Left forelimb (tissue), 1 donor: ENCODE measurements at regions not wholly inside any gene's neighbourhood (a gene's known extent, or its start where the extent isn't known, plus 50 kb on each side); places are given as distances from the start of the nearest gene placed in this dataset.
A peak's percentile ranks its signal among the peaks of the same experiment; 100 is the strongest.
"Not testable (repeated sequence)": the region's sequence is repeated elsewhere in the genome, so short reads cannot be mapped to it uniquely, and the experiment has no call there.

Source experiments
- DNase-seq: peaks from one replicate; pipeline ENCODE4 v3.0.0-alpha.2; 2018; ENCODE audit warnings: low spot score

DNA sequence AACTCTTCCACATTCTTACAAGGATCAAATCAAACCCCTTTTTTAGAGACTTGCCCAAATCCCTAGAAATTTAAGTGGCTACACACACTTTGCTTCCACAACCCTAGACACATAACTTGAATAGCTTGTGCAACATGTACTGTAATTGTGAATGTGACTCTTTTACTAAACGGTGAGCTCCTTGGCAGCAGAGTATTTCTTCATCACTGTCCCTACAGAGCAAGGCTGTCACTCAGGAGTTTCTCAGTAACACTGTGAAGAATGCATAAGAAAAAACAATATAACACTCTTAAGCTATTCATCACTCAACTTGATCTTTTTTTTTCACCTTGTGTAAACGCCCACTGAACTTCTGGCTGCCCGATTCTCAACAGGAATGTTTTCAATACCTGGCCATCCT, 53.8 kb upstream of the ADAMTS18 start:
- no peak for DNase-seq

DNA sequence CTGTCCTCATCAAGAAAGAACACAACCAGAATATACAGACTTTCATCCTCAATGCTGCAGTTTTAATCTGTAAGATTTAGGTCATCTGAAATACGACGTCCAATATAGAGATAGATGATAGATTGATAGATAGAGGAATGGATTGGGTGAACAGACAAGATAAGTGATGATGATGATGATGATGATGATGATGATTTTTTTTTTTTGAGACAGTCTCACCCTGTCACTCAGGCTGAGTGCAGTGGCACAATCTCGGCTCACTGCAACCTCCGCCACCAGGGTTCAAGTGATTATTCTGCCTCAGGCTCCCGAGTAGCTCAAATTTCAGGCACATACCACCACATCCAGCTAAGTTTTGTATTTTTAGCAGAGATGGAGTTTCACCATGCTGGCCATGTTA, 56.3 kb upstream of the ADAMTS18 start:
- DNase-seq, result no peak

DNA sequence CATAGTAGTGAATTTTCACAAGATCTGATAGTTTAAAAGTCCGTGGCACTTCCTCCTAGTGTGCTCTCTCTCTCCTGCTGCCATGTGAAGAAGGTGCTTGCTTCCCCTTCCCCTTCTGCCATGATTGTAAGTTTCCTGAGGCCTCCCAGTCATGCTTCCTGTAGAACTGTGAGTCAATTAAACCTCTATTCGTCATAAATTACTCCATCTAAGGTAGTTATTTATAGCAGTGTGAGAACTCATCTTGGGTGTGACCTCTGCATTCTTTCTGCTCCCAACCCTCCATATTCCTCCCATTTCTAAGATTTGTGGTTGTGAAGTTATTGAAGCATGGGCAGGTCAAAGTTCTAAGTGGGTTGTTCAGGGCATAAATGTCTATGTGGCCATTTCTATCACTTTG, 62.1 kb upstream of the ADAMTS18 start:
- no peak for DNase-seq

DNA sequence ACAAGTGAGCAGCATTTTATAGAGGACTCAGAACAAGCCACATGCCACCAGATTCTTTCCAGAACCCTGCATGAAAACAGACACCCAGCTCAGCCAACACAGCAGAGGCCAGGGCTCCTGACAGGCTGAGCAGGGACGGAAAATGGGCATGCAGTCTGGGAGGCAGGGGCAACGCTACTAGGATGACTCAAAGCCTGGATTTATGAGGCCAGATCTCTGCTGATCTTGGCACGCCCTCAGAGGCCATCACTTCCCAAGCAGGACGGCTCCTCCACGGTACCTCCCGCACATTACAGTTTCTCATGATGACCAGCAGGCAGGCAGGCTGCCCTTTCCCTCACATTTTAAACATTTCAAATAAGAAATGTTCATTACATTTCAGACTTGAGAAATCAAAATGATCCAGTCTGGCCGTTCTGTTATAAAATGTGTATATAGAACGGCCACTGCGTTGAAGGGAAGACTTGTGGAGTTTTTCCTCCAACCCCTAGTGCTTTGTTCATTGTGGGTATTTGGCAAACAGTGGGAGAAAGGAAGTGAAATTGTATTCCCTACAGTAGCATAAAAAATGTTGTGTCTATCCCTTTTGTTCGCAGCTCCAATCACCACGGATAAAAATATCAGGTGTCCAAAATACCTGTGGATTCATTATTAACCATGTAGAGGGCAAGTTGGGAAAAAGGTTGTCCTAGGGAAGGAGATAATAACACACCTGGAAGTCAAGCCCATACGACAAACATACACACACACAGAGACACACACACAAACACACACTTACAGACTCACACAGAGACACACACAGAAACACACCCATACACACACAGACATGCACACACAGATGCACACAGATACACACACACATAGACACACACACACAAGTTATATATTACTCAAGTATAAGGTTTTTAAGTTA, 64.8 kb upstream of the ADAMTS18 start:
- no peak for DNase-seq

DNA sequence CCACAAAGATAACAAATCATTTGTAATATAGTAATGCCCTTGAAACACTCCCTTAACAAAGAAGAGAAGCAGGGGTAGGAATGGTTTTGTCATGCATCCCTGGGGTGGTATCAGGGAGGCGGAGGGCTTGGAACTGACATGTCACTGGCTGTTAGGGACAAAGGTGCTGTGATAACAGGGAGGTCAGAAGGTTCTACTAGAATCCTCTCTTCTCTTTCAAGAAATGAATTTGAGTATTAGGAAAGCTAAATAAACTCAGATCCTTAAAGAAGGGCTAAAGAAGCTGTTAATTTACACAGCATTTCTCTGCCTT, 65.4 kb upstream of the ADAMTS18 start:
- no peak for DNase-seq

DNA sequence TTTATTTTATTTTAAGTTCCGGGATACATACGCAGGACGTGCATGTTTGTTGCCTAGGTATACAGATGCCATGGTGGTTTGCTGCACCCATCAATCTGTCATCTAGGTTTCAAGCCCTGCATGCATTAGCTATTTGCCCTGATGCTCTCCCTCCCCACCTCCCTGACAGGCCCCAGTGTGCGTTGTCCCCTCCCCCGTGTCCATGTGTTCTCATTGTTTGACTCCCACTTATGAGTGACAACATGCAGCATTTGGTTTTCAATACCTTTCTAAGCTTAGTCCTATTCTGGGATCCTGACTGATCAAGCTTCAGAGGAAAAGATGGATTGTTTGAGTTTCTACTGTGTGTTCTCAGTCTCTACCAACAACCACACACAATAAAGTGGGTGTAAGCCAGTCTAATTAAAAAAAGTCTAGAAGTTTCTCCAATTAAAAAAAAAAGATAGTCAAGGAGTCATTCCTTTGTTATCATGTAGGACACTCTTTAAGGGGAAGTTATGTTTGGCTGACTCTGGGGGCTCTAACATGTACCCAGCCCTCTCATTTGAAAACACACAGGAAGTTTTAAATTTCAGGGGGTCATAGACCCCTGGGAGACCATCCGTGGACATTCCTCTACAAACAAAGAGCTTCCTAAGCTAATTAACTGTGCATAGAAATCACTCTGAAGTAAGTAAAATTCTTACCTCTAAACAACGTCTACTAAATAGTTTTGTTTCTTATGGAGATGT, 66.3 kb upstream of the ADAMTS18 start:
- no peak for DNase-seq

DNA sequence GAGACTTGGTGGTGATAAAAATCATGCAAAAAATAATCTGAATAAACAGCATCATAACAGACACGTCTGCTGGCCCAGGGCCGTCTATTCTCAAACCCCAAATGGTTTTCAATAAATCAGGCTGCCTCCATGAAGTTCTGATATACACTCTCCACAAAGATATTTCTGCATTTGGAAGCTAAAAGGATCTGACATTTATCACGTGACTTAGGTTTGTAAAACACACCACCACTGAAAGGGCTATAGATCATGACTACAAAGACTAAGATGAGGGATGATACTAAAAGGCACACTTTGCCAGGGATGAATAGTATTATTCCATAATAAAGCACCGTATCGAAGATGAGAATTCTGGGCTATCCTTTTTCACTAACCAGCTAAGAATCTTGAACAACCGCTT, 67.6 kb upstream of the ADAMTS18 start:
- no peak for DNase-seq

DNA sequence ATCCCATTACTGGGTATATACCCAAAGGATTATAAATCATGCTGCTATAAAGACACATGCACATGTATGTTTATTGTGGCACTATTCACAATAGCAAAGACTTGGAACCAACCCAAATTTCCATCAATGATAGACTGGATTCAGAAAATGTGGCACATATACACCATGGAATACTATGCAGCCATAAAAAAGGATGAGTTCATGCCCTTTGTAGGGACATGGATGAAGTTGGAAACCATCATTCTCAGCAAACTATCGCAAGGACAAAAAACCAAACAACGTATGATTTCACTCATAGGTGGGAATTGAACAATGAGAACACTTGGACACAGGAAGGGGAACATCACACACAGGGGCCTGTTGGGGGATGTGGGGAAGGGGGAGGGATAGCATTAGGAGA, 71.7 kb upstream of the ADAMTS18 start:
- DNase-seq, result not testable (repeated sequence)

DNA sequence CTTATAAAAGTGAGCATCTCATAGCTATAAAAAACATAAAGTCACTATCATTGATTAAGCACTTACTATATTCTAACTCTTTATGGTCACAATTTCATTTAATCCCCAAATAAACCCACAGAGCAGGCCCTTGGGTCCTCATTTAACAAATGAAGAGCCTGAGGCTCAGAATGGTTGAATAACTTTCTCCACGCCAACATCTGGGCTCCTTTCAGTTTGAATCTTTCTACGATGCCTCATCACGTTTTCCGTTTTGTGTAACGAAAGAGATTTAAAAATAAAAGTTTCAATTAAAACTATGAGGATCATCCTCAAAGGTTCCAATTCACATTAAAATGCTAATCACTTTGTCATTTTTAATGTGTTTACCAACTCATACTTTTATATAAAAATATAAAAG, 74.2 kb upstream of the ADAMTS18 start:
- DNase-seq, result no peak

DNA sequence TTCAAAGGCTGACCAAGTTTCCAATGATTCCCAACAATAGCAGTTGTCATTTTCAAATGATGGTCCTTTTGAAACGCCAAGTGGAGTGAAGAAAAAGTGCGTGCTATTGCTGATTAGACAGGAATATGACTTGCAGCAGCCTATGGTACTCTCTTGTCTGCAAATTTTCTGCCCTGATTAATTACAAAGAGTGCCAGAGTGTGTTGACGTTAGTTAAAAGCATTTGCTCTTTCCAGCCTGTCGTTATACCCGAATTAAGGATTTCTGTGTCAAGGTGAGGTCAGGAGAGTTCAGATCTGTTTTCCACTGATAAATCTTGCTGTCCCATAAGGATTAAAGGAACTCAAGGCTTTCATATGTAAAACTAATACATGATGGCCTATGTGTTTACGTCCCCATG, 75.0 kb upstream of the ADAMTS18 start:
- DNase-seq, result no peak

DNA sequence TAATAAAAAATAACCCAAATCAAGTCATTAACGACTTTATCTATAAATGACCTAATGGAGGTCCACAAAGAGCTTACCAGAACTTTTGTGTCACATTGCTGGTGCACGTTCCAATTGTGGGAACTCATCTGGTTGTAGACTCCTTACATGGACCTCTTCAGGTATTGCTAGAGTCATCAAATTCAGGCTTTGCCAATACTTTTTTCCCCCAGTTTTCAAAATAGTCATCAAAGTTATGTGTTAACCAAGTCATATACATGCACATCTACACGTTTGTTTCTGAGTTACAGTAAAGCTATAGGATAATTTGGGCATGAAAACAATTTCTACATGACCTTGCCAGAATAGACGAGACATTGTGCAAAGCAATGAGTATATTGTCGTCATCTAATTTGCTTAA, 76.2 kb upstream of the ADAMTS18 start:
- DNase-seq, result no peak

DNA sequence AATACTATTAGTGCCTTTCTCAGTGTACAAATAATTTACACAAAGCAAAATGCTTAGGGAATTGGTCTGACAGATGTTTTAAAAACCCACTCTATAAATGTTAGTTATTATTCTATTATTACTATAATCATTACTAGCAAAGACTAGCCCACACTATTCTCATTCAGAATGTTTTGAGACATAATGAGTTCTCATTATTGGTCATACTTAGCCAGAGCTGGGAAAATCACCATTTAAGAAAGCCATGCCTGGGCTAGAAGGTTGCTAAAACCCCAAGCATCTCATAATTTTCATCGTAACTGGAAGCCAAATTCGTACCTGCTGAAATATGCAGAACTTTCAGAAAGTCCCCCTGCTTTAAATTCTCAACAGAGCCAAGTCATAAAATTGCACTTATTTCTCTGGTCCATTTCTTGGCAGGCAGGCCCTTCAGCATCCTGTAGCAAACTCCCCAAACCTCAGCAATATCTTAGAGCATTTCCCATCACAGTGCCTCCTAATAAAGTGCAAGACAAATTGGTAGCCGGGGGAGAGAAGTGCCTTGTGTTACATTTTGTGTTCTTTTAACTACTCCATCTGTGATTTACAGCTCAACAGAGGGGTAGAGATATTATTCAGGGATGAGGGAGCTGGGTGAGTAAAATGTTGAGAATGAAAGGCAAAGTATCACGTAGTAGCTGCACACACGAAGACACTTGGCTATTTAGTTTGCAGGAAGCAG, 79.8 kb upstream of the ADAMTS18 start:
- no peak for DNase-seq

DNA sequence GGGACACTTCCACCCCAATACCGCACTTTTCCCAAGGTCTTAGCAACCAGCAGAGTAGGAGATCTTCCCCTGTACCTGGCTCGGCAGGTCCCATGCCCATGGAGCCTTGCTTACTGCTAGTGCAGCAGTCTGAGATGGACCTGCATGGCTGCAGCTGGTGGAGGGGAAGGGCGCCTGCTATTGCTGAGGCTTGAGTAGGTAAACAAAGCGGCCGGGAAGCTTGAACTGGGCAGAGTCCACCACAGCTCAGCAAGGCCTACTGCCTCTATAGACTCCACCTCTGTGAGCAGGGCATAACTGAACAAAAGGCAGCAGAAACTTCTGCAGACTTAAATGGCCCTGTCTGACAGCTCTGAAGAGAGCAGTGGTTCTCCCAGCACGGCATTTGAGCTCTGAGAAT, 90.4 kb upstream of the ADAMTS18 start:
- DNase-seq, result not testable (repeated sequence)

DNA sequence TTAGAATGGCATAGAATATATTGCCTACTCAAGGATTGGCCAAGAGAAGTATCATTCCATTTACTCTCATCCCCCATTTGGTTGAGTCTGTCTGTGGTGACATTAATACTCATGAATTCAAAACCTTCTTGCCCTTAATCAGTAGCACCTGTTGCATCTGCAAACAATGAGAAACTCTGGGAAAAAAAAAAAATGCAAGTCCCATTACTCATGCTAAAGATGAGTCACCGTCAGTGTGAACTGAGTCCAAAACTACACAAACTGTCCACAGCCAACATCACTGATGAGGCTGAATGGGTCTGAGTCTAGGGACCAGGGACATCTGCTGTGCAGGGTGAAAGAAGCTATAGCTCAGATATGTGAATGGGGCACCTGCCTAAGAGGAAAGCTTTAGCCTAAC, 96.9 kb upstream of the ADAMTS18 start:
- DNase-seq, result no peak

DNA sequence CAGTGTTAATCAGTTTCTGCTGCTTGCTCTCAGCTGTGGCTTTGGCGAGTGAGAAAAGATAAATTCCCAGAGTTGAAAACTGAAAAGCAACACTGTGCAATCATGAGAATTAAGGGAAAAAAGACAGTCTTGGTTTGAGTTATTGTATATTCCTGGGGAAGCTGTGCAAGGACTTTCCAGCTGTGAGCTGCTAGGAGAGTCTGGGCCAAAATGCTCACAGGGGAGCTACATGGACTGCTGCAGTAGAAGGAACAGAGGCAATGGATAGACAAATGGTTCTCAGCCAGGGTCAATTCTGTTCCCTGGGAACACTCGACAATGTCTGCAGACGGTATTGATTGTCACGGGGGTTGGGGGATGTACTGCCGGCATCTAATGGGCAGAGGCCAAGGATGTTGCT, 102.0 kb upstream of the ADAMTS18 start:
- DNase-seq, result peak; percentile 71

DNA sequence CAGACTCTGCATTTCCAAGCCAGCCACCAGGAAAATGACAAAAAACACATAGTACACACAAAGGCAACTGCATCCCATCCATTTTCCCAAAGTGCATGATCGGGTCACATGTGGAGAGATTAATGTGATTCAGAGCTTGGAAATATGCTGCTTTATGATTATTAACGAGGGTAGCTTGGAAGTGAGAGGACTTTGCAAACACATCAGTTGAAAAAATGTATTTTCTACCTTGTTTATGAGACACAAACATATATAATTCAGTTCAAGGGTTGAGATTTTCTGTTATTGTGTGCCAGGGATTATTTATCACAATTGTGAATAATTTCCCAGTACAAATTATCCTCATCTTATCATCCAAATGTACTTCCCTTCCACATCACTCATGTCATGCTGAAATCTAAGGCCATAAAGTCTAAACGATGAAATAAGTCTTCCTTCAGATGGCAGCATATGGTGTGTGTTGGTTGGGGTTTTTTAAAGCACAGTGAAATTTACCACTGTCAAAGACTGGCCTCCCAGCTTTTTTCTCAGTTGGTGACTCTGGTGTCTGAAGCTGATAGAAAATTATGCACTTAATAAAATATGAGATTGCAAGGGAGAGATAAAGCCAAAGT, 104.7 kb upstream of the ADAMTS18 start:
- no peak for DNase-seq

DNA sequence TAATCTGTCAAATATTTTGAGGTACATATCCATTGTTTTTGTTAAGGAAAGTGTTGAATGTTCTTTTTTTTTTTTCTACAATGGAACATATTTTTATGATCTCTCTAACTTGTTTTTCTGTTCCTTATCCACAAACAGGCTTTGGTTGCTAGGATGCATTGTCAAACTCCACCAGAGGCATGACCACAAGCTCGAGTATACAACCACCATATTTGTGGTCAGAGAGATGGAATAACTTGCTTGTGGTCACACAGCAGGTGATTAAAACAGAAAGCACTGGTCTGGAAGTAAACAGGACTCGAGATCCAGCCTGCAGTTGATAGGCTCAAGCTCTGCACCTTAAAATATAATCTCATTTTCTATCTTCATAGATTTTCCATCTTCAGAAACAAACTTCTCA, 105.8 kb upstream of the ADAMTS18 start:
- DNase-seq, result no peak

DNA sequence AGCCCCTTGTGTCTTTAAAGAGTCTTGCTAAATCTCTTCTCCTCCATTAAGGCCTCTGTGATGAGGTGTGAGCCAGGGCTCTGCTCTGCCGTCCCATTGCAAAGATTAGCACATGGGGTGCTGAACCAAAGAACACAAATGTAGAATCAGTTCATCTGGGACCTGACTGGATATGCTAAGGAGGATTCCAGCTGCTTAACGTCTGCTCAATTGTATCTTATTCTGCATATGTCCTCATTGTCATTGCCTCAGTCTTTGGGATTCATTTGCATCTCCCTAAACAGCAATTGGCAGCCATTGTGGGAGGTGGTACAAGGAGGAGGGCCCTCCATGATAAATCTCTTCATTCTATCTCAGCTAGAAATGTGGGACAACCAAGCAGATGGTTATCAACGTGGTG, 106.3 kb upstream of the ADAMTS18 start:
- no peak for DNase-seq

DNA sequence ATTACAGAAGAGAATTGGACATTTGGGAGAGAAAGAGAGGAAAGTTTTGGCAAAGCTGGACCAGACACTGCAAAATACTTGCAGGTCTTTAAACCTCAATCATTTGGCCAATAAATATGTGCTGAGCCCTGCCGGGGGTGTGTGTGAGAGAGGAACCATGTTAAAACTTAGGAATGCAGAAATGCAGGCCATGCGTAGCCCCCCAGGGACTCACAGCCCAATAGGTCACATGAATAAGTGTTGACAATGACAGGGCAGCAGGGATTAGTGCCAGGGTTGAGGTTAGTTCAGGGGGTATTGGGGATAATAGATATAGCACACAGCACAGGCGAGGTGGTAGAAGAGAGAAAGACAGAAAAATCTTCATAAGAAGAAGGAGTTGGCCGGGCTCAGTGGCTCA, 113.3 kb upstream of the ADAMTS18 start:
- no peak for DNase-seq

DNA sequence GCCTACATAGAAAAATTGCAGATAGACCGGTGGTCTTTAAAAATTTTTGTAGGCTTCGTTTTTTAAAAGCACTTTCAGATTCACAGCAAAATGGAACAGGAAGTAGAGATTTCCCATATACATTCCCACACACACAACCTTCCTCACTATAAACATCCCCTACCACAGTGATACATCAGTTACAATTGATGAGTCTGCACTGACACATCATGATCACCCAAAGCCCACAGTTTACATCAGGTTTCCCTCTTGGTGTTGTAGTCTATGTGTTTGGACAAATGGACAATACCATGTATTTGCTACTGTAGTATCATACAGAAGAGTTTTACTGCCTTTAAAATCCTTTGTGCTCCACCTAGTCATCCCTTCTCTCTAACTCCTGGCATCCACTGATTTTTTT, 113.9 kb upstream of the ADAMTS18 start:
- DNase-seq, result no peak

DNA sequence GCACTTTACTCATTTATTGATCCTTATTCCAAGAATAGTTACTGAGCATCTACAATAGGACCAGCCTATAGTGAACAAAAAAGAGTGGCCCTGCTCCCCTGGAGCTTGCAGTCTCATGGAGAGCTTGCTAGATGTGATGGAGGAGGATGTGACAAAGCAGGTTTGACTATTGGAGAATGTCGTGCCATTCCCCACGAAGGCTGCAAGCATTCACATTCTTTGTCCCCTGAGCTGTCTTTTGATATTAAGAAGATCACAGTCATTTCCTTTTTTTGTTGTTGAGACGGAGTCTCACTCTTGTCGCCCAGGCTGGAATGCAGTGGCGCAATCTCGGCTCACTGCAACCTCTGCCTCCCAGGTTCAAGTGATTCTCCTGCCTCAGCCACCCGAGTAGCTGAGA, 115.0 kb upstream of the ADAMTS18 start:
- no peak for DNase-seq

DNA sequence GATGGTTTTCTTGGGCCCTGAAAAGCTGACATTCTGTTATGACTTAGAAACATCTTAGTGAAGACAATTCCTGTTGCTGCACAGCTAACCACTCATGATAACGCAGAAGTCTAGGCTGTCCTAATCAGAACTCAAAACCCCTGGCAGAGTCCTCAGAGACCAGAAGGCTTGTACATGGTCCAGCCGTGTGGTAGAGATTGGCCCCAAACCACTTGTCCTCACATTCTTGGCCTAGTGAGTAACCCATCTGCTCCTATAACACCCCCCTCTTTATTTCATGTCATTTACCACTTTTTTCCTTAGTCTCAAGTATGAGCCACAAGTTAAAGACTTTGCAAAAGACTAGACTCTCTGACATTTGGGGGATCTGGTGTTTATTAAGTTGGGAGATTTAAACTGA, 116.5 kb upstream of the ADAMTS18 start:
- DNase-seq, result no peak

DNA sequence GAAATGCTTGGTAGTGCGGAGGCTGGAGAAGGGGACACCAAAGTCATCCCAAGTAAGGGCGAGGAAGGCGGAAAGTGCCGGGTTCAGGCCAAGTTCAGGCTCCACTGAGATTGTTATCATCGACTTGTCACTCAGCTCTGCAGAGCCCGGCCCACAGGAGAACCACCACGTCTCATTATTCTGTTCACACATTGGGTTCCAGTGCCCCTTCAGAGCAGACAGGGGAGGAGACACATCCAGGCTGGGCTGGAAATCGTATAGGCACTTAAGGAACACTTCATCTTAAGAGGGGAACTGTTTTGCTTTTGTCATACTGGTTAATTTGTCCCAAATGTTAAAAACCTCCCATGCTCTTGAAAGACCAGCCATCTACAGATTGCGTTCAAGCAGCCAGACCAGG, 118.3 kb upstream of the ADAMTS18 start:
- DNase-seq, result no peak
